ENCODE measurements at regions not wholly inside any gene's neighbourhood (a gene's known extent, or its start where the extent isn't known, plus 50 kb on each side); places are given as distances from the start of the nearest gene placed in this dataset.

GRCh38 chr7:24341691-24342413, 57.9 kb downstream of the NPY start:
- no peak for DNase-seq (ENCODE audit: low read depth, low spot score)

GRCh38 chr7:24343614-24344013, 59.6 kb downstream of the NPY start:
- DNase-seq (ENCODE audit: low read depth, low spot score): no peak

GRCh38 chr7:24346129-24346528, 62.1 kb downstream of the NPY start:
- no peak for DNase-seq (ENCODE audit: low read depth, low spot score)

GRCh38 chr7:24346716-24347115, 62.7 kb downstream of the NPY start:
- DNase-seq (ENCODE audit: low read depth, low spot score): no peak

- no peak for DNase-seq (ENCODE audit: low read depth, low spot score)
These were observed 65.3 kb downstream of the NPY start for GRCh38 chr7:24349339-24349738.

- DNase-seq (ENCODE audit: low read depth, low spot score): no peak
These were observed 70.5 kb downstream of the NPY start for GRCh38 chr7:24354456-24354855.

- DNase-seq (ENCODE audit: low read depth, low spot score): no peak
These were observed 72.9 kb downstream of the NPY start for GRCh38 chr7:24356718-24357386.

GRCh38 chr7:24361001-24361400, 77.0 kb downstream of the NPY start:
- DNase-seq (ENCODE audit: low read depth, low spot score): no peak

GRCh38 chr7:24365606-24366005, 81.6 kb downstream of the NPY start:
- DNase-seq (ENCODE audit: low read depth, low spot score): no peak

- DNase-seq (ENCODE audit: low read depth, low spot score): no peak
These were observed 82.9 kb downstream of the NPY start for GRCh38 chr7:24366876-24367275.

GRCh38 chr7:24368161-24368560, 84.2 kb downstream of the NPY start:
- no peak for DNase-seq (ENCODE audit: low read depth, low spot score)

GRCh38 chr7:24370541-24370940, 86.6 kb downstream of the NPY start:
- DNase-seq (ENCODE audit: low read depth, low spot score): no peak

GRCh38 chr7:24372961-24373955, 89.3 kb downstream of the NPY start:
- DNase-seq (ENCODE audit: low read depth, low spot score): no peak

- no peak for DNase-seq (ENCODE audit: low read depth, low spot score)
These were observed 95.1 kb downstream of the NPY start for GRCh38 chr7:24378871-24379616.

- no peak for DNase-seq (ENCODE audit: low read depth, low spot score)
These were observed 98.0 kb downstream of the NPY start for GRCh38 chr7:24381894-24382505.

- DNase-seq (ENCODE audit: low read depth, low spot score): no peak
These were observed 99.1 kb downstream of the NPY start for GRCh38 chr7:24383055-24383454.

- no peak for DNase-seq (ENCODE audit: low read depth, low spot score)
These were observed 100.5 kb downstream of the NPY start for GRCh38 chr7:24384362-24385030.

- DNase-seq (ENCODE audit: low read depth, low spot score): no peak
These were observed 104.2 kb downstream of the NPY start for GRCh38 chr7:24388212-24388611.

- DNase-seq (ENCODE audit: low read depth, low spot score): no peak
These were observed 106.6 kb downstream of the NPY start for GRCh38 chr7:24390376-24391157.

GRCh38 chr7:24392774-24393173, 108.8 kb downstream of the NPY start:
- no peak for DNase-seq (ENCODE audit: low read depth, low spot score)
